ENCODE measurements at regions not wholly inside any gene's neighbourhood (a gene's known extent, or its start where the extent isn't known, plus 50 kb on each side); places are given as distances from the start of the nearest gene placed in this dataset.

- TF ChIP-seq EP300 (IDR thresholded peaks at IDR 0.05; ENCODE audit: borderline replicate concordance) (no peak), YY1 (IDR thresholded peaks at IDR 0.05; ENCODE audit: low read depth) (no peak), RAD21 (IDR thresholded peaks at IDR 0.05; ENCODE audit: low read depth) (no peak), CREB1 (IDR thresholded peaks at IDR 0.05; ENCODE audit: low read depth) (no peak), CEBPB (IDR thresholded peaks at IDR 0.05) (no peak), NFIC (IDR thresholded peaks at IDR 0.05) (no peak), EGR1 (IDR thresholded peaks at IDR 0.05) (no peak), TAF1 (IDR thresholded peaks at IDR 0.05; ENCODE audit: low read depth) (no peak), TCF12 (IDR thresholded peaks at IDR 0.05; ENCODE audit: low read depth) (no peak), TEAD4 (IDR thresholded peaks at IDR 0.05) (no peak), REST (IDR thresholded peaks at IDR 0.05; ENCODE audit: low read depth) (no peak), MAX (IDR thresholded peaks at IDR 0.05) (no peak), ZBTB7A (IDR thresholded peaks at IDR 0.05; ENCODE audit: low read depth) (no peak)
Measured at GRCh38 chrX:37912304-37912703, 64.9 kb upstream of the DYNLT3 start.
